ENCODE measurements at regions not wholly inside any gene's neighbourhood (a gene's known extent, or its start where the extent isn't known, plus 50 kb on each side); places are given as distances from the start of the nearest gene placed in this dataset.
"Not testable (repeated sequence)": the region's sequence is repeated elsewhere in the genome, so short reads cannot be mapped to it uniquely, and the experiment has no call there.

GRCh38 chr3:5767304-5767703 is 579.8 kb downstream of the EDEM1 start:
- DNase-seq: no peak

GRCh38 chr3:5768281-5768945 is 580.9 kb downstream of the EDEM1 start:
- DNase-seq: no peak

GRCh38 chr3:5769825-5770224 is 582.3 kb downstream of the EDEM1 start:
- DNase-seq: no peak

- DNase-seq: no peak
These were observed 586.8 kb downstream of the EDEM1 start for GRCh38 chr3:5774337-5774736.

- DNase-seq: not testable (repeated sequence)
These were observed 587.6 kb downstream of the EDEM1 start for GRCh38 chr3:5775100-5775499.

- DNase-seq: no peak
These were observed 597.2 kb downstream of the EDEM1 start for GRCh38 chr3:5784690-5785089.

- no peak for DNase-seq
These were observed 600.5 kb downstream of the EDEM1 start for GRCh38 chr3:5787861-5788488.

GRCh38 chr3:5788496-5788895 is 601.0 kb downstream of the EDEM1 start:
- DNase-seq: no peak

- DNase-seq: no peak
These were observed 604.1 kb downstream of the EDEM1 start for GRCh38 chr3:5791558-5791957.

- no peak for DNase-seq
These were observed 609.0 kb downstream of the EDEM1 start for GRCh38 chr3:5796541-5796940.

- DNase-seq: no peak
These were observed 611.3 kb downstream of the EDEM1 start for GRCh38 chr3:5798809-5799208.

GRCh38 chr3:5799398-5799797 is 611.9 kb downstream of the EDEM1 start:
- DNase-seq: no peak

- DNase-seq: no peak
These were observed 613.5 kb downstream of the EDEM1 start for GRCh38 chr3:5800965-5801364.

GRCh38 chr3:5806192-5806591 is 618.7 kb downstream of the EDEM1 start:
- DNase-seq: no peak

- no peak for DNase-seq
These were observed 622.2 kb downstream of the EDEM1 start for GRCh38 chr3:5809586-5810246.

GRCh38 chr3:5811016-5811415 is 623.5 kb downstream of the EDEM1 start:
- no peak for DNase-seq

GRCh38 chr3:5813521-5813920 is 626.0 kb downstream of the EDEM1 start:
- DNase-seq: no peak

GRCh38 chr3:5822843-5823242 is 635.3 kb downstream of the EDEM1 start:
- no peak for DNase-seq

- DNase-seq: no peak
These were observed 639.0 kb downstream of the EDEM1 start for GRCh38 chr3:5826467-5826866.

- no peak for DNase-seq
These were observed 640.7 kb downstream of the EDEM1 start for GRCh38 chr3:5828251-5828650.

- no peak for DNase-seq
These were observed 652.5 kb downstream of the EDEM1 start for GRCh38 chr3:5840056-5840455.

- DNase-seq: no peak
These were observed 654.1 kb downstream of the EDEM1 start for GRCh38 chr3:5841599-5841998.

- no peak for DNase-seq
These were observed 658.8 kb downstream of the EDEM1 start for GRCh38 chr3:5846261-5846660.

GRCh38 chr3:5861151-5861550 is 673.6 kb downstream of the EDEM1 start:
- DNase-seq: no peak
